Skeletal muscle cell (primary cell): ENCODE measurements at regions not wholly inside any gene's neighbourhood (a gene's known extent, or its start where the extent isn't known, plus 50 kb on each side); places are given as distances from the start of the nearest gene placed in this dataset.
"Not testable (repeated sequence)": the region's sequence is repeated elsewhere in the genome, so short reads cannot be mapped to it uniquely, and the experiment has no call there.

Experiments
- DNase-seq: peaks from one replicate; pipeline ENCODE4 v3.0.0-alpha.2; 2010; ENCODE audit warnings: low read depth
- H3K4me3 ChIP-seq: 2 replicates; pipeline ENCODE4 v1.5.1; 2011; ENCODE audit warnings: low read depth, mild to moderate bottlenecking, control low read depth, low read length, moderate library complexity

- no peak overlapping the region for H3K4me3 ChIP-seq
- DNase-seq: peak; percentile 77
Observed at GRCh38 chrX:155819966-155820491, 61.1 kb upstream of the VAMP7 start.

DNA sequence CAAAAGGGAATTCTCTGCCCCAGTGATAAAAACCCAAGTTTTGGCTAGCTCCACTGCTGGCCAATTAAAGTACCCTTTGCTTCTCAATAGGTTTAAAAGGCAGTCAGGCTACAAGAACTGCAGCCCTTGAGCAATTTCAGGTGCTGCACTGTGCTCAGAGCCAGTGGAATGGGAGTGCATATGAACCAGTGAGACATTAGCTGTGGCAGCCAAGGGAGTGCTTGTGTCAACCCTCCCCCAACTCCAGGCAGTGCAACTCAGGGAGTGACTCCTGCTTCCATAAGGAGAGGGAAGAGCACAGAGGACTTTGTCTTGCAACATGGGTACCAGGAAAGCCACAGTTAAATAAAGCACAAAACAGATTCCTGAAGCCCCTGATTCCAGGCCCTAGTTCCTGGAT lies 61.6 kb upstream of the VAMP7 start:
- no peak for DNase-seq
- no peak overlapping the region for H3K4me3 ChIP-seq

DNA sequence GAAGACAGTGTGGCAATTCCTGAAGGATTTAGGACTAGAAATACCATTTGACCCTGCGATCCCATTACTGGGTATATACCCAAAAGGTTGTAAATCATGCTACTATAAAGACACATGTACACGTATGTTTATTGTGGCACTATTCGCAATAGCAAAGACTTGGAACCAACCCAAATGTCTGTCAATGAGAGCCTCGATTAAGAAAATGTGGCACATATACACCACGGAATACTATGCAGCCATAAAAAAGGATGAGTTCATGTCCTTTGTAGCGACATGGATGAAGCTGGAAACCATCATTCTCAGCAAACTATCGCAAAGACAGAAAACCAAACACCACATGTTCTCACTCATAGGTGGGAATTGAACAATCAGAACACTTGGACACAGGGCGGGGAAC lies 66.8 kb upstream of the VAMP7 start:
- not testable (repeated sequence) for DNase-seq, H3K4me3 ChIP-seq

DNA sequence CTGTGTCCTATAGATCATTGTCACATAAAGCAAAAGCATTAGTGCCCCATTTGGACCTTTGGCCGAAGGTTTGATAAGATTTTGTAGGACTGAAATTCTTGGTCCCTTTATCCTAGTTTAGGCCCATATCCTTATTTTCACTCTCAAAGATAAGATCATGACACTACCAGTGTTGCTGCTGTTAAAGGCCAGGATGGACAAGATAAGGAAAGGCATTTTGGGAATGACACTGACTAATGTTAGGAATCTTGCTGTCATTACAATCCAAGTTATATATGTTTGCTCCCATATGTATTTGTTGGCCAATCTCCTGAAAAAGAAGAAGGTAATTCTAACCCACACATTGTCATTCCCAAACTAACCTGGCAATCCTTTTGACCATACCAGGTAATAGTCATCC lies 101.3 kb upstream of the VAMP7 start:
- DNase-seq: no peak
- no peak overlapping the region for H3K4me3 ChIP-seq

DNA sequence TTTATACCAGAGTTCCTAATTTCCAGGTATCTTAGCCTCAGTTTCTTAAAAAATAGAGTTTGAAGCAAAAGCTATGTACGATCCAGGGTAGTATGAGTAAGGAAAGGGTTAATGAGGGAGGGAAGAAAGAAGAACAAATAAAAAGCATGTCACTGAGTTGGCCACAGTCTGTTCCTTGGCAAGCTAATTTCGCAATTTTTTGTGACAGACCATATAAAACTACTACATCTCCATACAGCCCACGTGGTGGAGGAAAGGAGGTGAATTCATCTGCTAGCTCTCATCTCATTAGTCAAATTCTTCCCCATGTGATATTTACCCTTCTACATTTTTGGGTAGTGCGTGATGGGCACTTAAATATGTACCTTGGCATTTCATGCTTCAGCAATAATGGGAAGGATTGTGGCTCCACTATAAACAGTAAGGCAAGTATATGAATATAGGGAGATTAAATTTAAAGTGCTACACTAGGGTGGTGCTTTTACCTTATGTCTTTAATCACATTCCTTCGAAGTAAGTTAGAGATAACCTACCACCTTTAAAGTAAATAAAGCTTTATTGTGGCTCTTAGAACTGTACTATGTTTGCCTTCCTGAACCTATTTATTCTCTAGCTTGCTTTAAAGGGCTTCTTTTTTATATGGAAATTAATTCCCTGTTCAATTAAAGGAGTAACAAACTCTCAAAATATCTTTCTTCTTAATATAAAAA lies 102.1 kb upstream of the VAMP7 start:
- no peak for DNase-seq
- H3K4me3 ChIP-seq: no peak overlapping the region

GRCh38 chrX:155774387-155774786 lies 106.8 kb upstream of the VAMP7 start:
- no peak overlapping the region for H3K4me3 ChIP-seq
- no peak for DNase-seq

DNA sequence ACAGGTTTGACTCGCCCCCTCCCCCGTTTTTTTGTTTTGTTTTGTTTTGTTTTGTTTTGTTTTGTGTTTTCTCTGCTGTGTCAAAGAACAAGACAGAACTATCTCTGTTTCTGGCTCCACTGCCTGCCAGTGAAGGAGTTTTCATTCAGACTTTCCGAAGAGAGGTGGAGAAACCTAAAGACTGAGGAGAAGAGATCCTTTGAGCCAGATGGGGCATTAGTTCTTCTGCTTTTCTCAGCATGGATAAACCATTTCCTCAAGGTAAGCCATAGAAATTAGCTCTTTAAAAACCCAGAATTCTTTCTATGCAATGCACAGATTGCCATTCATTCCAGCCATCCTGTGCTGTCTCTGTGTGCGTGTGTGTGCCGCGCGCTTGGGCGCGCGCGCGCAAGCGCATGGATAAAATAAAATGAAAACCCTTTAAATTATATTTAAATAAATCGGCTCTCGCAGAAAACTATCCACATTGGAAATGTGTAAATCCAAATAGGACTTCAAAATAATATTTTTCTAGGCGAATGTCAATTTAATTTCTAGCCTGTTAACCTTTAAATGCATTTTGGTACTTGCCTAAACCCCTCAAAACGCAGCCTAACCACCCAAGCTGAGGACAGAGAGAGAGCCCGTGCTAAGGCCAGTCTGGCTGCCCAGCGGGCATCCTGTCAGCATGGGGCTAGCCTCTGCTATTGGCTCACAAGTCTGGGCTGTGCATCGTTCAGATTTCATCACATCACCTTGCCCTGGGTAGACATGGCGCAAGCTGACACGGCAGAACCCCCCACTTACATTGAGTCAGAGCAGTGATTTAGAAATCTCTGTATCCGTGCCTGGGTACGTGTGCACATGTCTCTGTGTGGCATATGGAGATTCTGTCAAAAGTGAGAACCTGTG lies 113.0 kb upstream of the VAMP7 start:
- H3K4me3 ChIP-seq: peak overlapping the region; percentile 57
- peak; percentile 66 for DNase-seq

DNA sequence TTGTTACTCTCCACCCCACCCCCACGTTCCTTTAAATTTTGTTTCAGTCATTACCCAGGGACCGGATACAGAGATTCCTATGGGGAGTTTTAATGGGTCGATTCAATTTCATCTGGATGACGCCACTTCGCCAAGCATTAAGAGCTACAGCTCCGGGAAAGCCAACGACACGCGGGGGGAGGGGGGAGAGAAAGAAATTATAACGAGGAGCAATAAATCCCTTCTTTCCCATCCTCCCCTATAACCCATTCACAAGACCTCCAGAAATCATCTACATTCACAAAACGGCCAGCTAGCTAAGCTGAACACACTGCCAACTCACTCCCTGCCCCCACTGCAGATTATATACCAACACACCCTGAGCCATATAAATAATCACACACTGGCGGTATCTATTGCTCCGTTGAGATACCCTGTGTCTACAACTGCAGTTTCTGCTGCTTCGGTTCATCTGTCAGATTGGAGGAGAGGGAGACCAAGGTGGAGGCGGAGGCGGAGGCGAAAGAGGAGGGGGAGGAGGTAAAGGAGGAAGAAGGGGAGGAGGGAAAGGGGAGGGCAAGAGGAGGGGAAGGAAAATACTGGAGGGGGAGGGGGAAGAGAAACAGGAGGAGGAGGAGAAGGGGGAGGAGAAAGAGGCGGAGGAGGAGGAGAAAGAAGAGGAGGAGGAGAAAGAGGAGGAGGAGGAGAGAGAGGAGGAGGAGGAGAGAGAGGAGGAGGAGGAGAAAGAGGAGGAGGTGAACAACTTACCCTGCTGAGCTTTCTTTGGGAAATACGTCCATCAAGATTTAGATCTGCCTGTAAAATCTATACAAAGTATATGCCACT lies 113.9 kb upstream of the VAMP7 start:
- peak overlapping the region; percentile 57 for H3K4me3 ChIP-seq
- peak; percentile 49 for DNase-seq

DNA sequence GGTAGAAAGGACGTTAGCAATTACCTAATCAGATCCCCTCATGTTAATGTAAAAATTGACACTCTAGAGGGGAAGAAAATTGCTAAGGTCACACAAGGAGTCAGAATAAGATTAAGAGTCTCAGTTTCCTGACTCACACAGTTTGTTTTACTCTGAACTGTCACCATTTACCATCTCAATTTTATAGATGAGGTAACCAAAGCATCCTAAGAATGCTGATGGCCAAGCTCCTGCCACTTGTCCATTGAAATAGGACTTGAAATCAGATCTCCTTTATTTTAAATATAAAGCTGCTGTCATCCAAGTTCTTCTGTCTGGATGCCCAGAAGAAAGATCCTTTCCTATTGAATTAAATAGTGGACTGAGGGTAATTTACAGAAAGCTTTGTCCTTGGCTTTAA lies 114.8 kb upstream of the VAMP7 start:
- peak overlapping the region; percentile 57 for H3K4me3 ChIP-seq
- DNase-seq: no peak

DNA sequence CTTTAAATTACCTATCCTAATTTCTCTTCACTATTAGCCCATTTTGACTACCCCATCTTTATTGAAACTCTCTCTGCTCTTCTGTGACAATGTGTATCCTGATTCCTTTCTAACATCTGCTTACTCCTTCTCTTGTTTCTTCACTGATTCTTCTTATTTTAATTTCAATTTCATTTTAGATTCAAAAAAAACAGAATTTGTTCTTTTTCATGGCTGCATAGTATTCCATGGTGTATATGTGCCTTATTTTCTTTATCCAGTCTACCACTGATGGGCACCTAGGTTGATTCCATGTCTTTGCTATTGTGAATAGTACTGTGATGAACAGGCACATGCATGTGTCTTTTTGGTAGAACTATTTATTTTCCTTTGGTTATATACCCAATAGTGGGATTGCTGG lies 120.0 kb upstream of the VAMP7 start:
- no peak overlapping the region for H3K4me3 ChIP-seq
- DNase-seq: no peak

DNA sequence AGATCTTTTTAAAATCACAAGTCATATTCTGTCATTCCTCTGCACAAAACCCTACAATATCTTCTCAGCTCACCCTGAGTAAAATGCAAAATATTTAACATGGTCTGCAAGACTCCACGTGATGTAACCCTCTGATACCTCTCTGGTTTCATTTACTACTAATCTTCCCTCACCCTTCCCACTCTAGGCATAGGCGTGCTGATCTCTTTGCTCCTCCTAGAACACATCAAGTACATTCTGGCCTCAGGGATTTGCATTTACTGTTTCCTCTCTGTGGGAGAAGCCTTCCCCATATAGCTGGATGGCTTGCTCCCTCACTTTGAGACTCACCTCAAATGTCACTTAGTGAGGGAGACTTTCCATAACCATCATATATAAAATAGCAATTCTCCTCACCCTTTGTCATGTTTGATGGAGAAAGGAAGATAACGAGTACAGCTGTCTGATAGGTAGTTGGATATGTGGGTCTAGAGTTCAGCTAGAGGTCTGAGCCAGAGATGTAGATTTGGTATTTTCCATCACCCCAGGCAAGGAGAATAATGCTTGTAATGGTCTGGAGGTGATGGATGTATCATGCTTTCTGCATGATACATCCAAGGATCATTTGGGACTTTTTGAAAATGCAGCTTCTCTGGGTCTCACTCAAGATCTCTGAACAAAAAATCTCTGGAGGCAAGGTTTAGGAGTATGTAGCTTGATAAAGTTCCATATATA lies 123.9 kb upstream of the VAMP7 start:
- no peak for DNase-seq
- no peak overlapping the region for H3K4me3 ChIP-seq

- H3K4me3 ChIP-seq: no peak overlapping the region
- no peak for DNase-seq
Observed at GRCh38 chrX:155755706-155756337, 125.3 kb upstream of the VAMP7 start.

DNA sequence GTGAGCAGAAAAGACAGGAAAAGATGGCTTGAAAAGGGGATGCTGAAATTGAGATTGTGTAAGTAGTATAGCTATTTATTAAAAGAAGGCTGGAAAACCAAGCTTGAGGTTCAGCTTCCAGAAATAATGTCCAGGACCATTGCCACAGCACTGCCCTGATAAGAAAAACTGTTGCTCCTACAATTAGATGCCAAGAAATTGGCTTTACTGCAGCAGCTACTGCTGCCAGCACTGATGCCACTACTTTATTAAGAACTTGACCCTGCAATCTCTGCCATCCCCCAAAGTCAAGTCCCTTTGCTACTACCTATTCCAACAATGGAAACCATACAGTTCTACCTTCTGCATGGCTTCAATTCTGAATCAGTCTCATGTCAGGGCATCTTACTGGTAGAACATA lies 130.0 kb upstream of the VAMP7 start:
- no peak overlapping the region for H3K4me3 ChIP-seq
- no peak for DNase-seq

- no peak for DNase-seq
- no peak overlapping the region for H3K4me3 ChIP-seq
Observed at GRCh38 chrX:155747520-155747919, 133.6 kb upstream of the VAMP7 start.

- H3K4me3 ChIP-seq: no peak overlapping the region
- no peak for DNase-seq
Observed at GRCh38 chrX:155745792-155746191, 133.0 kb upstream of the TMLHE start.

DNA sequence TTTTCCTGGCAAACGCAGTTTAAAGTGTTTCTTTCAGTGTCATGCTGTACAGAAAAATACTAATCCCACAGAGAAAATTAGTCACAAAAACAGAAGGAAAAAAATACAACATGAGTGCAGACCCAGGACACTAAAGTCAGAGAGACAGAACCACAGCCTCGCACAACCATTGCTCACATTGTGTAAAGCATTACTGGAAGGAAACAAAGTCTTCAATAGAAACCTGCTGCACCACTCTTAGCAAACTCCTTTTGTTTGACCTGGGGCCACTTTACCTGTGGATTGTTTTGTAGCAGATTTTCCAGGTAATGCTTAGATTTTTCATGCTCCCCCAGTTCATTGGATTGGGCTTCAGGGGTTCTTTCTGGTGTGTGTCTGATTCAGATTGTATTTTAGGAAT lies 131.8 kb upstream of the TMLHE start:
- no peak for DNase-seq
- H3K4me3 ChIP-seq: no peak overlapping the region

DNA sequence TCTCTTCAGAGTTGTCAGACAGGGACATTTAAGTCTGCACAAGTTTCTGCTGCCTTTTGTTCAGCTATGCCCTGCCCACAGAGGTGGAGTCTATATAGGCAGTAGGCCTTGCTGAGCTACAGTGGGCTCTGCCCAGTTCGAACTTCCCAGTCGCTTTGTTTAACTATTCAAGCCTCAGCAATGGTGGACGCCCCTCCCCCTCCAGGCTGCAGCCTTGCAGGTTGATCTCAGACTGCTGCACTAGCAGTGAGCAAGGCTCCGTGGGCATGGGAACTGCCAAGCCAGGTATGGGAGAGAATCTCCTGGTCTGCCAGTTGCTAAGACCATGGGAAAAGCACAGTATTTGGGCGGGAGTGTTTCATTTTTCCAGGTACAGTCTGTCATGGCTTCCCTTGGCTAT lies 115.6 kb upstream of the TMLHE start:
- not testable (repeated sequence) for H3K4me3 ChIP-seq, DNase-seq

GRCh38 chrX:155718972-155719586 lies 106.3 kb upstream of the TMLHE start:
- peak; percentile 1 for DNase-seq
- no peak overlapping the region for H3K4me3 ChIP-seq
